Mesenchymal stem cell (in vitro differentiated cells and primary cell): ENCODE measurements at regions not wholly inside any gene's neighbourhood (a gene's known extent, or its start where the extent isn't known, plus 50 kb on each side); places are given as distances from the start of the nearest gene placed in this dataset.

Experiments used
- DNase-seq: peaks from one replicate; pipeline ENCODE4 v3.0.0-alpha.2; 2013
- H2AFZ ChIP-seq: one replicate; pipeline ENCODE4 v1.6.1; 2013; ENCODE audit warnings: low read depth, mild to moderate bottlenecking, control low read depth, inconsistent platforms, low read length, moderate library complexity
- H2AK5ac ChIP-seq: 2 replicates; pipeline ENCODE4 v1.6.1; 2013; ENCODE audit warnings: low read length, moderate library complexity, mild to moderate bottlenecking, inconsistent platforms; ENCODE audit not compliant: severe bottlenecking
- H2BK120ac ChIP-seq: one replicate; pipeline ENCODE4 v1.6.1; 2013; ENCODE audit warnings: low read depth, mild to moderate bottlenecking, inconsistent platforms, low read length, moderate library complexity
- H2BK12ac ChIP-seq, 2 experiments: one replicate each; pipeline ENCODE4 v1.6.1; 2013; ENCODE audit warnings: inconsistent platforms in 2 of 2, low read length in 2 of 2, mild to moderate bottlenecking in 2 of 2, moderate library complexity in 2 of 2, control low read depth in 1 of 2
- H2BK15ac ChIP-seq: one replicate; pipeline ENCODE4 v1.6.1; 2013; ENCODE audit warnings: mild to moderate bottlenecking, low read depth, inconsistent platforms; ENCODE audit not compliant: poor library complexity, severe bottlenecking
- H2BK5ac ChIP-seq: 2 replicates; pipeline ENCODE4 v1.6.1; 2013; ENCODE audit warnings: low read depth, mild to moderate bottlenecking, low read length, control low read depth, inconsistent platforms; ENCODE audit not compliant: poor library complexity, severe bottlenecking
- H3K14ac ChIP-seq, 2 experiments: one replicate each; pipeline ENCODE4 v1.6.1; 2013; ENCODE audit warnings: inconsistent platforms in 2 of 2, low read length in 2 of 2, control low read depth in 1 of 2, mild to moderate bottlenecking in 1 of 2, moderate library complexity in 1 of 2
- H3K18ac ChIP-seq, 2 experiments: one replicate each; pipeline ENCODE4 v1.6.1; 2013; ENCODE audit warnings: inconsistent platforms in 2 of 2, low read length in 2 of 2, control low read depth in 1 of 2, low read depth in 1 of 2, mild to moderate bottlenecking in 1 of 2
- H3K23ac ChIP-seq, 2 experiments: one replicate each; pipeline ENCODE4 v1.6.1; 2013; ENCODE audit warnings: inconsistent platforms in 2 of 2, low read length in 2 of 2, mild to moderate bottlenecking in 2 of 2, moderate library complexity in 2 of 2, control low read depth in 1 of 2
- H3K27ac ChIP-seq: 2 replicates; pipeline ENCODE4 v1.5.1; 2013; ENCODE audit warnings: mild to moderate bottlenecking, moderate library complexity, low read length, control low read depth, inconsistent platforms; ENCODE audit not compliant: poor library complexity, severe bottlenecking
- H3K27me3 ChIP-seq, 2 experiments: 2 replicates each; pipeline versions ENCODE4 v1.6.1 to v1.7.0; 2013; ENCODE audit warnings: low read length in 2 of 2, mild to moderate bottlenecking in 2 of 2, moderate library complexity in 2 of 2, control low read depth in 1 of 2, inconsistent platforms in 1 of 2; ENCODE audit not compliant: control insufficient read depth in 1 of 2, insufficient read depth in 1 of 2
- H3K36me3 ChIP-seq, 2 experiments: 2 replicates each; pipeline versions ENCODE4 v1.6.1 to v1.7.0; 2013; ENCODE audit warnings: low read length in 2 of 2, control low read depth in 1 of 2, inconsistent platforms in 1 of 2, low read depth in 1 of 2, mild to moderate bottlenecking in 1 of 2; ENCODE audit not compliant: insufficient read depth in 2 of 2, control insufficient read depth in 1 of 2
- H3K4ac ChIP-seq, 2 experiments: one replicate each; pipeline ENCODE4 v1.6.1; 2013; ENCODE audit warnings: inconsistent platforms in 2 of 2, low read length in 2 of 2, mild to moderate bottlenecking in 2 of 2, moderate library complexity in 2 of 2, control low read depth in 1 of 2, low read depth in 1 of 2
- H3K4me1 ChIP-seq: 2 replicates; pipeline ENCODE4 v1.6.1; 2013; ENCODE audit warnings: low read depth, low read length, control low read depth; ENCODE audit not compliant: control insufficient read depth, insufficient read depth
- H3K4me2 ChIP-seq: 2 replicates; pipeline ENCODE4 v1.6.1; 2013; ENCODE audit warnings: low read length, mild to moderate bottlenecking, inconsistent platforms; ENCODE audit not compliant: poor library complexity, severe bottlenecking
- H3K4me3 ChIP-seq, 2 experiments: 2 replicates each; pipeline versions ENCODE4 v1.5.1 to v1.7.0; 2013; ENCODE audit warnings: low read length in 2 of 2, mild to moderate bottlenecking in 2 of 2, control low read depth in 1 of 2, low read depth in 1 of 2; ENCODE audit not compliant: insufficient read depth in 1 of 2
- H3K79me1 ChIP-seq: replicated peaks from 2 replicates; pipeline ENCODE4 v1.6.1; 2013; ENCODE audit warnings: mild to moderate bottlenecking, control low read depth, low read length, inconsistent platforms; ENCODE audit not compliant: poor library complexity, severe bottlenecking
- H3K9ac ChIP-seq: 2 replicates; pipeline ENCODE4 v1.7.0; 2013; ENCODE audit warnings: mild to moderate bottlenecking, low read length, moderate library complexity
- H3K9me3 ChIP-seq: 2 replicates; pipeline ENCODE4 v1.7.0; 2013; ENCODE audit warnings: mild to moderate bottlenecking, low read length; ENCODE audit not compliant: control insufficient read depth
- H4K8ac ChIP-seq: one replicate; pipeline ENCODE4 v1.6.1; 2013; ENCODE audit warnings: inconsistent platforms, mild to moderate bottlenecking, low read length, moderate library complexity
- H4K91ac ChIP-seq: one replicate; pipeline ENCODE4 v1.6.1; 2013; ENCODE audit warnings: mild to moderate bottlenecking, low read length, inconsistent platforms
- WGBS: methylation state at CpG from one replicate; pipeline ENCODE4 v1.1.7; 2013; ENCODE audit warnings: mixed read lengths; 5-methylcytosine and 5-hydroxymethylcytosine counted together

DNA sequence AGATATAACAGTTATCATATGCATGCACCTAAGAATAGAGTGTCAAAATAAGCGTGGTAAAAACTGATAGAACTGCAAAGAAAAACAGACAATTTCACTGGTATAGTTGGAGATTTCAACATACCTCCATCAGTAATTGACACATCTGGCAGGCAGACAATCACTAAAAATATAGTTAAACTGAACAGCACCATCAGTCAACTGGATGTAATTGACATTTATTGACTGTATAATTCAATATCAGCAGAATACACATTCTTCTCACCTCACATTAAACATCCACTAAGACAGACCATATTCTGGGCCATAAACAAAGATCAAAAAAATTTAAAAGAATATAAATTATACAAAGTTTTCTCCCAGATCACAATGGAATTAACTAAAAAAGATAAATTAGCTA is 378.5 kb upstream of the RGPD4 start:
- Histone ChIP-seq H2BK12ac (no peak overlapping the region), H3K9me3 (no peaks in the 10 kb centered on the region), H2AFZ (no peak overlapping the region), H3K27ac (no peak overlapping the region), H3K9ac (no peak overlapping the region), H3K18ac (no peak overlapping the region), H2BK15ac (no peak overlapping the region), H3K36me3 (no peaks in the 10 kb centered on the region), H3K23ac (no peak overlapping the region), H3K14ac (no peak overlapping the region), H4K8ac (no peak overlapping the region), H2BK5ac (no peak overlapping the region), H2AK5ac (no peak overlapping the region), H3K4me3 (no peak overlapping the region), H3K4me2 (no peak overlapping the region), H2BK120ac (no peak overlapping the region), H3K79me1 (no peaks in the 10 kb centered on the region), H3K4me1 (no peaks in the 10 kb centered on the region), H4K91ac (no peak overlapping the region), H3K4ac (no peak overlapping the region), H3K27me3 (no peaks in the 10 kb centered on the region)
- no peak for DNase-seq
- 100% methylated on average over 1 of the region's 1 CpG for WGBS

DNA sequence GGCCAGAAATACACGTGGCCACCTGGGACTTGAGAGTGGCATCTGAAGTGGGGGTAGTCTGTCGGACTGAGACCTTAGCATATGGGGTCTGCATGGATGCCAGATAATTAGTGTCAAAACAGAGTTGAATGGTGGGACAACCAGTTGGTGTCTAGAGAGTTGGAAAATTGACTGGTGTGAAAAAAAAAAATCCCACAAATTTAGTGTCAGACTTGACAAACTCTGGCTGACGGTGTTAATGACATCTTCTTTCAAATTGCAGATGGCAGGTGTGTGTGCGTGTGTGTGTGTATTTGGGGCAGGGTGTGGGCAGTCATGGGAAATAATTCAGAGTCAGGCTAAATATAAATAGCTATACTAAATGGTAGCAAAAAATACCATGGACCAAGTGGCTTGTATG is 365.4 kb upstream of the RGPD4 start:
- 66% methylated on average over 4 of the region's 4 CpGs for WGBS
- Histone ChIP-seq H3K79me1 (no peaks in the 10 kb centered on the region), H3K9ac (no peak overlapping the region), H3K27me3 (no peaks in the 10 kb centered on the region), H2BK120ac (no peak overlapping the region), H3K4ac (no peak overlapping the region), H3K36me3 (no peaks in the 10 kb centered on the region), H3K18ac (no peak overlapping the region), H2BK12ac (no peak overlapping the region), H4K8ac (no peak overlapping the region), H2BK5ac (no peak overlapping the region), H3K14ac (no peak overlapping the region), H3K23ac (no peak overlapping the region), H2AFZ (no peak overlapping the region), H3K4me1 (no peaks in the 10 kb centered on the region), H3K4me3 (no peak overlapping the region), H4K91ac (no peak overlapping the region), H3K9me3 (peaks cover 4% of the 10 kb centered on the region), H3K27ac (no peak overlapping the region), H3K4me2 (no peak overlapping the region), H2AK5ac (no peak overlapping the region), H2BK15ac (no peak overlapping the region)
- no peak for DNase-seq

GRCh38 chr2:107462181-107462580 is 364.5 kb upstream of the RGPD4 start:
- Histone ChIP-seq H3K9ac (no peak overlapping the region), H3K23ac (no peak overlapping the region), H3K27me3 (no peaks in the 10 kb centered on the region), H3K14ac (no peak overlapping the region), H3K18ac (no peak overlapping the region), H3K4me3 (no peak overlapping the region), H3K79me1 (no peaks in the 10 kb centered on the region), H3K9me3 (peaks cover 2% of the 10 kb centered on the region), H3K27ac (no peak overlapping the region), H2AK5ac (no peak overlapping the region), H3K36me3 (no peaks in the 10 kb centered on the region), H4K8ac (no peak overlapping the region), H3K4me2 (no peak overlapping the region), H2BK5ac (no peak overlapping the region), H3K4me1 (no peaks in the 10 kb centered on the region), H3K4ac (no peak overlapping the region), H2BK15ac (no peak overlapping the region), H2BK12ac (no peak overlapping the region), H2BK120ac (no peak overlapping the region), H4K91ac (no peak overlapping the region), H2AFZ (no peak overlapping the region)
- DNase-seq: no peak
- WGBS: 75% methylated on average over 2 of the region's 2 CpGs

DNA sequence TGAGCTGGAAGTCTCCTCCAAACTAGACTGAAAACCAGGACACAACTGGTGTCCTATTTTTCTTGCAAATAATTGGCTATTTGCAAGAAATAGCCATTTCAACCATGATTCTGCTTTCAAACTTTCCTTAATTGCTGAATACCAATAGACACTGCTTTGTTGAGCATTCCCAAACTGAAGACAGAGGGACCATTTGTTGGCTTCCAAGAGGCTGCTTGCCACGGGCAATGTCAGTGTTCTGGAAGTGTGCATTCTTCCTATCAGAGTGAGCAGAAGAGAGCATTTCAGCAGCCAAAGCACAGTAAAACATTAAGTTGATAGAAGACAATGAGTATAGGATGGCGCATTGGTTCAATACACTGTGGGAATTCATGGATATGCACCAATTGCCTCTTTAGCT is 360.5 kb upstream of the RGPD4 start:
- Histone ChIP-seq H3K36me3 (no peaks in the 10 kb centered on the region), H4K8ac (no peak overlapping the region), H3K4ac (no peak overlapping the region), H3K4me2 (no peak overlapping the region), H3K9ac (no peak overlapping the region), H2BK5ac (no peak overlapping the region), H3K4me1 (no peaks in the 10 kb centered on the region), H3K14ac (no peak overlapping the region), H3K79me1 (no peaks in the 10 kb centered on the region), H3K27ac (no peak overlapping the region), H3K27me3 (no peaks in the 10 kb centered on the region), H3K4me3 (no peak overlapping the region), H3K18ac (no peak overlapping the region), H2BK15ac (no peak overlapping the region), H2AFZ (no peak overlapping the region), H2BK12ac (no peak overlapping the region), H3K23ac (no peak overlapping the region), H4K91ac (no peak overlapping the region), H2AK5ac (no peak overlapping the region), H2BK120ac (no peak overlapping the region), H3K9me3 (peaks cover 5% of the 10 kb centered on the region)
- no peak for DNase-seq
- 92% methylated on average over 2 of the region's 2 CpGs for WGBS
